ENCODE measurements at regions not wholly inside any gene's neighbourhood (a gene's known extent, or its start where the extent isn't known, plus 50 kb on each side); places are given as distances from the start of the nearest gene placed in this dataset.

GRCh38 chr1:103424650-103425049, 100.8 kb upstream of the RNPC3 start:
- TF ChIP-seq CTCF (IDR thresholded peaks at IDR 0.05): no peak
- TF ChIP-seq POLR2A (IDR thresholded peaks at IDR 0.05): no peak

Data from right lobe of liver (tissue), 4 donors.